ENCODE measurements at regions not wholly inside any gene's neighbourhood (a gene's known extent, or its start where the extent isn't known, plus 50 kb on each side); places are given as distances from the start of the nearest gene placed in this dataset.

DNA sequence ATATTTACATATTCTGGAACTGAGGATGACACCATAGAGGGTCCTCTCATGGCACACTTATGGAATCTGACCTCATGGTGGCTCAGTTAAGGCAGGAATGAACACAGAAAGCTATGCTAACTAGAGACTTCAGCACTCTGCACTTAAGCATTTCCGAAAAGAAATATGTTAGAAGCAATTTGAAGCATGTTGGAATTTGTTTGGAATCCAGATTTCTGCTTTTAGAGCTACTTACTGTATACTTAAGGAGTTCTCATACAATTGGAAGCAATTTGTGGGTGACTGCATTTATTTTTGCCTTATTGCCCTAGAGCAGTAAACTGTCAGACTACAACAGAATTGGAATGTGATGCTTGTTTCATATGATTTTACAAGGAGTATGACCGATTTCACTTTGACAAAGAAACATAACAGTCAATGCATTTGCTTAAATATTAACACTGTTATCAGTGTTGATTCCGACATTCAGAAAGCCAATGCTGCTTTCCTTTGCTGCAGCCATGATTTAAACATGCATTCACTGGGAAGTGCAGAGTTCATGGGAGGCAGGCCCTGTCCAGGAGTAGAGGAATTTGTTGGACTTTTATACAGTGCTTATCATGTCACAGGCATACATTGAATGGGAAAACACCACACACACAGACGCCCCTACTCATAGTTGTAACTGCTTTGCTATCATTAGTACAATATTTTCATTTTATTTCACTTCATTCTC lies 244.4 kb downstream of the SAMD5 start:
- TF ChIP-seq CTCF (conservative IDR thresholded peaks at IDR 0.05; ENCODE audit: low read depth, low read length) (no peak), ELK1 (IDR thresholded peaks at IDR 0.05; ENCODE audit: borderline replicate concordance, low read depth, low read length) (no peak), SMC3 (IDR thresholded peaks at IDR 0.05; ENCODE audit: low read depth, low read length) (no peak)

All from IMR-90 (cell line).